Spleen (tissue), 7 donors: ENCODE measurements at regions not wholly inside any gene's neighbourhood (a gene's known extent, or its start where the extent isn't known, plus 50 kb on each side); places are given as distances from the start of the nearest gene placed in this dataset.

Experiments
- CTCF ChIP-seq, 11 experiments: fragments of 200-600 bp in 7 of 11; fragments of 450-650 bp in 4 of 11; sonication (generic) in 4 of 11; IDR thresholded peaks in 8 of 11; conservative IDR thresholded peaks in 3 of 11; 1 replicate in 7 of 11; 2 replicates in 4 of 11; pipeline versions ENCODE4 v1.4.0 to v1.8.0; 2016 to 2021; ENCODE audit warnings: antibody characterized with exemption in 11 of 11, inconsistent platforms in 4 of 11, mild to moderate bottlenecking in 1 of 11
- POLR2A ChIP-seq, 3 donors: fragments of 450-650 bp; IDR thresholded peaks; one replicate each; pipeline ENCODE4 v1.5.1; 2017; ENCODE audit warnings: antibody characterized with exemption in 3 of 3, mild to moderate bottlenecking in 1 of 3
- POLR2AphosphoS5 ChIP-seq, 3 donors: sonication (generic); formaldehyde crosslinking; IDR thresholded peaks; one replicate each; pipeline ENCODE4 v1.5.1; 2017; ENCODE audit warnings: antibody characterized with exemption in 3 of 3
- donor health status: DM: no; HTN: no; CAD: no; lungs with moderate emphysema.
- donor health status: DM: no; HTN: no; CAD: no.
- donor health status: DM: no; HTN: no; CAD: no.

- TF ChIP-seq CTCF (IDR thresholded peaks at IDR 0.05 in 8 of 11, conservative IDR thresholded peaks at IDR 0.05 in 3 of 11) (no peak), POLR2A (IDR thresholded peaks at IDR 0.05) (no peak), POLR2AphosphoS5 (IDR thresholded peaks at IDR 0.05) (no peak)
Observed at GRCh38 chr1:234893725-234894630, 234.7 kb downstream of the TOMM20 start.
